Muscle of arm (tissue), 1 donor: ENCODE measurements at regions not wholly inside any gene's neighbourhood (a gene's known extent, or its start where the extent isn't known, plus 50 kb on each side); places are given as distances from the start of the nearest gene placed in this dataset.

ENCODE experiments used
- DNase-seq: peaks from one replicate; pipeline ENCODE4 v3.0.0-alpha.2; 2013

- no peak for DNase-seq
These were observed 117.7 kb upstream of the GGTLC1 start for GRCh38 chr20:24106150-24106800.

GRCh38 chr20:24102749-24103333 lies 114.3 kb upstream of the GGTLC1 start:
- DNase-seq: no peak

GRCh38 chr20:24102290-24102689 lies 113.7 kb upstream of the GGTLC1 start:
- DNase-seq: no peak

GRCh38 chr20:24100370-24101011 lies 111.9 kb upstream of the GGTLC1 start:
- DNase-seq: peak; percentile 17

GRCh38 chr20:24098886-24099285 lies 110.3 kb upstream of the GGTLC1 start:
- no peak for DNase-seq

- DNase-seq: no peak
These were observed 109.1 kb upstream of the GGTLC1 start for GRCh38 chr20:24097506-24098245.

GRCh38 chr20:24096864-24097450 lies 108.4 kb upstream of the GGTLC1 start:
- no peak for DNase-seq

GRCh38 chr20:24096264-24096663 lies 107.7 kb upstream of the GGTLC1 start:
- no peak for DNase-seq

- DNase-seq: no peak
These were observed 107.2 kb upstream of the GGTLC1 start for GRCh38 chr20:24095756-24096155.

GRCh38 chr20:24095303-24095702 lies 106.7 kb upstream of the GGTLC1 start:
- no peak for DNase-seq

GRCh38 chr20:24089576-24089975 lies 101.0 kb upstream of the GGTLC1 start:
- no peak for DNase-seq

- no peak for DNase-seq
These were observed 97.5 kb upstream of the GGTLC1 start for GRCh38 chr20:24086121-24086520.

GRCh38 chr20:24084281-24084680 lies 95.7 kb upstream of the GGTLC1 start:
- DNase-seq: no peak

- DNase-seq: no peak
These were observed 92.5 kb upstream of the GGTLC1 start for GRCh38 chr20:24081077-24081476.

GRCh38 chr20:24079661-24080412 lies 91.3 kb upstream of the GGTLC1 start:
- no peak for DNase-seq

GRCh38 chr20:24077145-24077544 lies 88.6 kb upstream of the GGTLC1 start:
- DNase-seq: no peak

GRCh38 chr20:24070679-24071078 lies 82.1 kb upstream of the GGTLC1 start:
- DNase-seq: no peak

GRCh38 chr20:24066076-24066700 lies 77.6 kb upstream of the GGTLC1 start:
- no peak for DNase-seq

- DNase-seq: no peak
These were observed 76.3 kb upstream of the GGTLC1 start for GRCh38 chr20:24064915-24065314.

- DNase-seq: no peak
These were observed 75.5 kb upstream of the GGTLC1 start for GRCh38 chr20:24064092-24064491.

- DNase-seq: no peak
These were observed 74.5 kb upstream of the GGTLC1 start for GRCh38 chr20:24063100-24063499.
